ENCODE measurements at regions not wholly inside any gene's neighbourhood (a gene's known extent, or its start where the extent isn't known, plus 50 kb on each side); places are given as distances from the start of the nearest gene placed in this dataset.

- WGBS, 3 donors = 77 to 89% (median 89%) methylated on average over 3 of the region's 3 CpGs
- Histone ChIP-seq H3K9me3 (ENCODE audit: control insufficient read depth in 2 of 2, insufficient read depth in 1 of 2, low read depth in 1 of 2, low read length in 1 of 2) (no peaks in the 10 kb centered on the region), H3K4me1 (ENCODE audit: control insufficient read depth in 3 of 3, insufficient read depth in 2 of 3, low read depth in 1 of 3, low read length in 2 of 3) (no peaks in the 10 kb centered on the region), H3K27ac (ENCODE audit: low read depth in 1 of 3, low read length in 2 of 3) (no peak overlapping the region), H3K27me3 (ENCODE audit: control insufficient read depth in 3 of 3, insufficient read depth in 3 of 3, low read length in 3 of 3) (no peaks in the 10 kb centered on the region), H3K36me3 (ENCODE audit: control insufficient read depth in 3 of 3, insufficient read depth in 2 of 3, low read depth in 1 of 3, low read length in 3 of 3) (no peaks in the 10 kb centered on the region), H3K4me3 (ENCODE audit: low read depth in 1 of 3, low read length in 3 of 3) (no peak overlapping the region)
- FAIRE-seq = no peak
- no peak for DNase-seq
These were observed 209.4 kb upstream of the NEIL3 start for GRCh38 chr4:177100307-177100706.

GRCh38 chr4:177103619-177104018, 206.1 kb upstream of the NEIL3 start:
- Histone ChIP-seq H3K36me3 (ENCODE audit: control insufficient read depth in 3 of 3, insufficient read depth in 2 of 3, low read depth in 1 of 3, low read length in 3 of 3) (no peaks in the 10 kb centered on the region), H3K27ac (ENCODE audit: low read depth in 1 of 3, low read length in 2 of 3) (no peak overlapping the region), H3K4me1 (ENCODE audit: control insufficient read depth in 3 of 3, insufficient read depth in 2 of 3, low read depth in 1 of 3, low read length in 2 of 3) (no peaks in the 10 kb centered on the region), H3K9me3 (ENCODE audit: control insufficient read depth in 2 of 2, insufficient read depth in 1 of 2, low read depth in 1 of 2, low read length in 1 of 2) (no peaks in the 10 kb centered on the region), H3K27me3 (ENCODE audit: control insufficient read depth in 3 of 3, insufficient read depth in 3 of 3, low read length in 3 of 3) (no peaks in the 10 kb centered on the region), H3K4me3 (ENCODE audit: low read depth in 1 of 3, low read length in 3 of 3) (no peak overlapping the region)
- FAIRE-seq (no peak), DNase-seq (no peak)

GRCh38 chr4:177105536-177105935, 204.1 kb upstream of the NEIL3 start:
- no peak for FAIRE-seq
- 71 to 78% (median 77%) methylated on average over 6 of the region's 6 CpGs for WGBS, 3 donors
- Histone ChIP-seq H3K4me1 (ENCODE audit: control insufficient read depth in 3 of 3, insufficient read depth in 2 of 3, low read depth in 1 of 3, low read length in 2 of 3) (no peaks in the 10 kb centered on the region), H3K27ac (ENCODE audit: low read depth in 1 of 3, low read length in 2 of 3) (no peak overlapping the region), H3K27me3 (ENCODE audit: control insufficient read depth in 3 of 3, insufficient read depth in 3 of 3, low read length in 3 of 3) (no peaks in the 10 kb centered on the region), H3K4me3 (ENCODE audit: low read depth in 1 of 3, low read length in 3 of 3) (no peak overlapping the region), H3K9me3 (ENCODE audit: control insufficient read depth in 2 of 2, insufficient read depth in 1 of 2, low read depth in 1 of 2, low read length in 1 of 2) (no peaks in the 10 kb centered on the region), H3K36me3 (ENCODE audit: control insufficient read depth in 3 of 3, insufficient read depth in 2 of 3, low read depth in 1 of 3, low read length in 3 of 3) (no peaks in the 10 kb centered on the region)
- DNase-seq = no peak

GRCh38 chr4:177107288-177107921, 202.3 kb upstream of the NEIL3 start:
- no peaks in the 10 kb centered on the region for H3K36me3 ChIP-seq (ENCODE audit: control insufficient read depth in 3 of 3, insufficient read depth in 2 of 3, low read depth in 1 of 3, low read length in 3 of 3)
- peaks cover 0 to 3% of the 10 kb centered on the region in 2 donors for H3K9me3 ChIP-seq (ENCODE audit: control insufficient read depth in 2 of 2, insufficient read depth in 1 of 2, low read depth in 1 of 2, low read length in 1 of 2)
- FAIRE-seq = no peak
- no peak for DNase-seq
- H3K27ac ChIP-seq (ENCODE audit: low read depth in 1 of 3, low read length in 2 of 3) = no peak overlapping the region
- 44 to 66% (median 64%) methylated on average over 4 of the region's 4 CpGs for WGBS, 3 donors
- no peaks in the 10 kb centered on the region for H3K4me1 ChIP-seq (ENCODE audit: control insufficient read depth in 3 of 3, insufficient read depth in 2 of 3, low read depth in 1 of 3, low read length in 2 of 3)
- no peaks in the 10 kb centered on the region for H3K27me3 ChIP-seq (ENCODE audit: control insufficient read depth in 3 of 3, insufficient read depth in 3 of 3, low read length in 3 of 3)
- H3K4me3 ChIP-seq (ENCODE audit: low read depth in 1 of 3, low read length in 3 of 3) = no peak overlapping the region

- Histone ChIP-seq H3K36me3 (ENCODE audit: control insufficient read depth in 3 of 3, insufficient read depth in 2 of 3, low read depth in 1 of 3, low read length in 3 of 3) (no peaks in the 10 kb centered on the region), H3K27ac (ENCODE audit: low read depth in 1 of 3, low read length in 2 of 3) (no peak overlapping the region), H3K27me3 (ENCODE audit: control insufficient read depth in 3 of 3, insufficient read depth in 3 of 3, low read length in 3 of 3) (no peaks in the 10 kb centered on the region), H3K9me3 (ENCODE audit: control insufficient read depth in 2 of 2, insufficient read depth in 1 of 2, low read depth in 1 of 2, low read length in 1 of 2) (peaks cover 0 to 3% of the 10 kb centered on the region in 2 donors), H3K4me1 (ENCODE audit: control insufficient read depth in 3 of 3, insufficient read depth in 2 of 3, low read depth in 1 of 3, low read length in 2 of 3) (no peaks in the 10 kb centered on the region), H3K4me3 (ENCODE audit: low read depth in 1 of 3, low read length in 3 of 3) (no peak overlapping the region)
- DNase-seq = no peak
- 70 to 88% (median 81%) methylated on average over 1 of the region's 1 CpG for WGBS, 3 donors
- FAIRE-seq = no peak
These were observed 201.0 kb upstream of the NEIL3 start for GRCh38 chr4:177108708-177109107.

- DNase-seq = no peak
- H3K9me3 ChIP-seq (ENCODE audit: control insufficient read depth in 2 of 2, insufficient read depth in 1 of 2, low read depth in 1 of 2, low read length in 1 of 2) = peaks cover 0 to 3% of the 10 kb centered on the region in 2 donors
- FAIRE-seq = no peak
- H3K4me1 ChIP-seq (ENCODE audit: control insufficient read depth in 3 of 3, insufficient read depth in 2 of 3, low read depth in 1 of 3, low read length in 2 of 3) = no peaks in the 10 kb centered on the region
- H3K27ac ChIP-seq (ENCODE audit: low read depth in 1 of 3, low read length in 2 of 3) = no peak overlapping the region
- no peaks in the 10 kb centered on the region for H3K36me3 ChIP-seq (ENCODE audit: control insufficient read depth in 3 of 3, insufficient read depth in 2 of 3, low read depth in 1 of 3, low read length in 3 of 3)
- 44 to 57% (median 56%) methylated on average over 1 of the region's 1 CpG for WGBS, 3 donors
- no peak overlapping the region for H3K4me3 ChIP-seq (ENCODE audit: low read depth in 1 of 3, low read length in 3 of 3)
- H3K27me3 ChIP-seq (ENCODE audit: control insufficient read depth in 3 of 3, insufficient read depth in 3 of 3, low read length in 3 of 3) = no peaks in the 10 kb centered on the region
These were observed 199.9 kb upstream of the NEIL3 start for GRCh38 chr4:177109769-177110168.

GRCh38 chr4:177116161-177116560, 193.5 kb upstream of the NEIL3 start:
- no peak for DNase-seq
- Histone ChIP-seq H3K36me3 (ENCODE audit: control insufficient read depth in 3 of 3, insufficient read depth in 2 of 3, low read depth in 1 of 3, low read length in 3 of 3) (no peaks in the 10 kb centered on the region), H3K9me3 (ENCODE audit: control insufficient read depth in 2 of 2, insufficient read depth in 1 of 2, low read depth in 1 of 2, low read length in 1 of 2) (peaks cover 0 to 4% of the 10 kb centered on the region in 2 donors), H3K4me3 (ENCODE audit: low read depth in 1 of 3, low read length in 3 of 3) (no peak overlapping the region), H3K27ac (ENCODE audit: low read depth in 1 of 3, low read length in 2 of 3) (no peak overlapping the region), H3K27me3 (ENCODE audit: control insufficient read depth in 3 of 3, insufficient read depth in 3 of 3, low read length in 3 of 3) (no peaks in the 10 kb centered on the region), H3K4me1 (ENCODE audit: control insufficient read depth in 3 of 3, insufficient read depth in 2 of 3, low read depth in 1 of 3, low read length in 2 of 3) (no peaks in the 10 kb centered on the region)
- WGBS, 3 donors = 72 to 94% (median 86%) methylated on average over 3 of the region's 3 CpGs
- no peak for FAIRE-seq

GRCh38 chr4:177117256-177117655, 192.4 kb upstream of the NEIL3 start:
- H3K27me3 ChIP-seq (ENCODE audit: control insufficient read depth in 3 of 3, insufficient read depth in 3 of 3, low read length in 3 of 3) = no peaks in the 10 kb centered on the region

GRCh38 chr4:177118596-177118995, 191.1 kb upstream of the NEIL3 start:
- H3K4me3 ChIP-seq (ENCODE audit: low read depth in 1 of 3, low read length in 3 of 3) = no peak overlapping the region
- no peaks in the 10 kb centered on the region for H3K36me3 ChIP-seq (ENCODE audit: control insufficient read depth in 3 of 3, insufficient read depth in 2 of 3, low read depth in 1 of 3, low read length in 3 of 3)
- no peaks in the 10 kb centered on the region for H3K4me1 ChIP-seq (ENCODE audit: control insufficient read depth in 3 of 3, insufficient read depth in 2 of 3, low read depth in 1 of 3, low read length in 2 of 3)
- no peak for FAIRE-seq
- H3K27ac ChIP-seq (ENCODE audit: low read depth in 1 of 3, low read length in 2 of 3) = no peak overlapping the region
- H3K9me3 ChIP-seq (ENCODE audit: control insufficient read depth in 2 of 2, insufficient read depth in 1 of 2, low read depth in 1 of 2, low read length in 1 of 2) = peaks cover 0 to 2% of the 10 kb centered on the region in 2 donors
- no peaks in the 10 kb centered on the region for H3K27me3 ChIP-seq (ENCODE audit: control insufficient read depth in 3 of 3, insufficient read depth in 3 of 3, low read length in 3 of 3)
- DNase-seq = no peak

More at GRCh38 chr4:177117256-177117655, 192.4 kb upstream of the NEIL3 start:
- 53 to 67% (median 65%) methylated on average over 8 of the region's 8 CpGs for WGBS, 3 donors
- Histone ChIP-seq H3K4me3 (ENCODE audit: low read depth in 1 of 3, low read length in 3 of 3) (no peak overlapping the region), H3K4me1 (ENCODE audit: control insufficient read depth in 3 of 3, insufficient read depth in 2 of 3, low read depth in 1 of 3, low read length in 2 of 3) (no peaks in the 10 kb centered on the region), H3K9me3 (ENCODE audit: control insufficient read depth in 2 of 2, insufficient read depth in 1 of 2, low read depth in 1 of 2, low read length in 1 of 2) (peaks cover 0 to 2% of the 10 kb centered on the region in 2 donors), H3K27ac (ENCODE audit: low read depth in 1 of 3, low read length in 2 of 3) (no peak overlapping the region), H3K36me3 (ENCODE audit: control insufficient read depth in 3 of 3, insufficient read depth in 2 of 3, low read depth in 1 of 3, low read length in 3 of 3) (no peaks in the 10 kb centered on the region)
- no peak for FAIRE-seq
- no peak for DNase-seq

All from small intestine (tissue), 7 donors.